Right lobe of liver (tissue), 1 donor: ENCODE measurements at regions not wholly inside any gene's neighbourhood (a gene's known extent, or its start where the extent isn't known, plus 50 kb on each side); places are given as distances from the start of the nearest gene placed in this dataset.

Experiments used
- small RNA-seq, 2 experiments: library from RNA; depleted of rRNA; stranded (forward); fragments of <200 nt; gene quantifications; one replicate each; pipeline ENCODE3, GENCODE V24; 2016

Small RNA genes in the stretch of these regions (small RNA-seq; reads per million reads assigned to genes)
- gene AC026784.1: 0 reads per million in 2 experiments
- 0 reads per million in 2 experiments for gene RF00019
- 0 reads per million in 2 experiments for gene RF00561
